Natural killer cell treated with Interleukin-12 subunit alpha and Interleukin-12 subunit beta and Interleukin-15 and Interleukin-18, amount 100 ng/mL, for 72 hours (primary cell): ENCODE measurements at regions not wholly inside any gene's neighbourhood (a gene's known extent, or its start where the extent isn't known, plus 50 kb on each side); places are given as distances from the start of the nearest gene placed in this dataset.

ENCODE experiments used
- ATAC-seq, 2 donors: fragments of 150-1000 bp; cut with Tn5 transposase in 1 of 2; sonication (Bioruptor Pico), chemical (Tn5 transposase) in 1 of 2; 2 replicates each; pipeline ENCODE4 v1.10.0; 2021
- DNase-seq: peaks from one replicate; pipeline ENCODE4 v3.0.0; 2022; ENCODE audit warnings: low spot score
- H3K27ac Mint-ChIP-seq, 2 donors: 1 replicate in 1 of 2; 2 replicates in 1 of 2; pipeline ENCODE4 v1.8.0; 2022; ENCODE audit warnings: mixed read lengths in 2 of 2, mild to moderate bottlenecking in 1 of 2, moderate library complexity in 1 of 2
- H3K27me3 Mint-ChIP-seq, 2 donors: 1 replicate in 1 of 2; 2 replicates in 1 of 2; pipeline ENCODE4 v1.8.0; 2022; ENCODE audit warnings: mixed read lengths in 2 of 2
- H3K36me3 Mint-ChIP-seq: one replicate; pipeline ENCODE4 v1.8.0; 2022; ENCODE audit warnings: mixed read lengths
- H3K4me1 Mint-ChIP-seq, 2 donors: 1 replicate in 1 of 2; 2 replicates in 1 of 2; pipeline ENCODE4 v1.8.0; 2022; ENCODE audit warnings: low read depth in 2 of 2, mixed read lengths in 2 of 2, mild to moderate bottlenecking in 1 of 2
- H3K4me3 Mint-ChIP-seq: one replicate; pipeline ENCODE4 v1.8.0; 2022; ENCODE audit warnings: mixed read lengths
- H3K9me3 Mint-ChIP-seq: 2 replicates; pipeline ENCODE4 v1.8.0; 2022; ENCODE audit warnings: mixed read lengths

DNA sequence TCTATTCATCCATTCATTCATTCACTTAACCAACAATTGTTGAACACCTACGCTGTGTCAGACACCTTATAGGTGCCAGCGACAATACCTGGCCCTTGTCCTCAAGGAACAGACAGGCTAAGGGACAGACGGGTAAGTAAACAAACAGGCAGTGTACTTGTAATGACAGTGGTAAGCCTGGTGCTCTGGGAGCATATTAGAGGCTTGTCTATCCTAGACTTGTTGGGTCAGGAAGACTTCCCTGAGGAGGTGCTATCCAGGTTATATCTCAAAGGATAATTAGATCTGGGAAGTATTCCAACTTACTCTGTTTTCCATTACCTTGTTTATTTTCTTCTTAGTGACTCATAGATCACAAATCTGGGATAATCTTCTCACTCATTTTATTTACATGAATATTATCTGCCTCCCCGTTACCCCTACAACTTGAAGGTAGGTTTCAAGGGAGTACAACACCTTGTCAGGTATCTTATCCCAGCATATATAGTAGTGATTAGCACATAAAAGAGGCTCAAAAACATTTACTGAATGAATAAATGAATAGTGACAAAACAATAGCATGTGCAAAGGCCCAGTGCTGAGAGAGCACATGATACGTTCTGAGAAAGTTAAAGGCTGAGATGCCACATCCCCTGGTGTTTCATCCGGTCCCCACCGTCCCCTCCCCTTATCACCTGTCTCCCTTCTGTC lies 75.3 kb upstream of the NCAM1 start:
- H3K27ac Mint-ChIP-seq = no peak overlapping the region
- no peaks in the 10 kb centered on the region for H3K9me3 Mint-ChIP-seq
- ATAC-seq (no peak), DNase-seq (no peak)
- peaks cover 4% of the 10 kb centered on the region for H3K36me3 Mint-ChIP-seq
- H3K4me3 Mint-ChIP-seq = no peak overlapping the region
- H3K4me1 Mint-ChIP-seq = peaks cover 11 to 22% of the 10 kb centered on the region in 2 donors
- no peaks in the 10 kb centered on the region for H3K27me3 Mint-ChIP-seq

DNA sequence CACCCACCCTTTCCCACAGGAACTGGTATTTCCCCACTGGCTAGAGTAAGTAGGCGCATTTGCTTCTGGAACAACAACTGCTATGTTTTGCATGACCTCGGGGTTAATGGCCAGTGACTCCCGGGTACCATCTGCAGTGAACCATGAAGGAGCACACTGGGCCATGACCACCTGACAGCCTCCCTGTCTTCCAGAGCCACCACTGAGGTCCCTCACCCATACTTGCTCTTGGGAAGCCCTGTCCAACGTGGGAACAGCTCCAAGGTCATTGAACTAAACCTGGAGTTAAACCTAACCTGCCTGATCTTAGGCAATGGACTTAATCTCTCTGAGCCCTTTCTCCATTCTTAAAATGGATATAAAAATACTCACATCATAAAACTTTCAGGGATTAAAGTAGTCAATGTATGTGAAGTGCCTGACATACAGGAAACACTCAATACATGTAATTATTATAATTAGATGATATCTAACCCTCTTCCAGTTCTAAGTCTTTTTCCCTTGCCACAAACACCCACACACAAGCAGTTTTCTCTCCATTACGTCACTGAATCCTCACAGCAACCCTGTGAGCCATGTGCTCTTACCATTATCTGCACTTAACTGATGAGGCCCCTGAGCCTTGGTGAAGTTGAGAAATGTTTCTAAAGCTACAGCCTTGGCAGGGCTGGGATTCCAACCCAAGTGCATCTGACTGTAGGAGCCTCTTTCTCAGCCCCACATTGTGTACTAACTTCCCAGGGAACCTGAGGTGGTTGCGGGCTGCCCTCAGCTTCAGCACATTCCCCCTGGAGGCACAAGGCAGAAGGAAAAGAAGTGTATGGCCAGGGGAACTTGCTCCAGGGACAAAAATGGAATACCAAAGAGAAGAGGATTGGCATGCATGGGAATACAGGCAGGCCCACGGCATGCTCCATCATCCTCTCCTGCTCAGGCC lies 74.5 kb upstream of the NCAM1 start:
- DNase-seq = peak; percentile 66
- peaks cover 11 to 16% of the 10 kb centered on the region in 2 donors for H3K4me1 Mint-ChIP-seq
- no peaks in the 10 kb centered on the region for H3K9me3 Mint-ChIP-seq
- H3K4me3 Mint-ChIP-seq = peak overlapping the region; percentile 45
- H3K27ac Mint-ChIP-seq = no peak overlapping the region
- peak in 1 of 2 donors; percentile 45 for ATAC-seq
- peaks cover 4% of the 10 kb centered on the region for H3K36me3 Mint-ChIP-seq
- no peaks in the 10 kb centered on the region for H3K27me3 Mint-ChIP-seq

DNA sequence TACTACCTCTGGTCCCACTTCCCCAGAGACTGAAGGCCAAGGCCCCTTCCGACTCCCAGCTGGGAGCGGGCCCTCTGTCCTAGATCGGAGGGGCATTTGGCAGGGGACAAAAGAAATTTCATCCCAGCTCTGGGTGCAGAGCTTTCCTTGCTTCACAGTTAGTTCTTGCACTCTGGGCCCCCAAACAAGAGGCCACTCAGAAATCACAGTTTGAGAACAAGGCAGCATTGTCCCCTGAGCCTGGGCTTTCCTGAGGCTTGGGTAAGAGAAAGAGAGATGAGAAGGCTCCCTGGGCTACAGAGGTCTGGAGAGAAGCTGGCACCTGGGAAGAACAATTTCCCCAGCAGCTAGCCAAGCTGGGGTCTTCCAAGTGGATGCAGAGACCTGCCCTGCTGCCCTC lies 71.8 kb upstream of the NCAM1 start:
- no peak overlapping the region for H3K27ac Mint-ChIP-seq
- H3K36me3 Mint-ChIP-seq = peaks cover 4% of the 10 kb centered on the region
- H3K4me1 Mint-ChIP-seq = peaks cover 11 to 14% of the 10 kb centered on the region in 2 donors
- H3K27me3 Mint-ChIP-seq = peaks cover 6 to 7% of the 10 kb centered on the region in 2 donors
- no peaks in the 10 kb centered on the region for H3K9me3 Mint-ChIP-seq
- H3K4me3 Mint-ChIP-seq = no peak overlapping the region
- no peak for ATAC-seq
- DNase-seq = no peak

DNA sequence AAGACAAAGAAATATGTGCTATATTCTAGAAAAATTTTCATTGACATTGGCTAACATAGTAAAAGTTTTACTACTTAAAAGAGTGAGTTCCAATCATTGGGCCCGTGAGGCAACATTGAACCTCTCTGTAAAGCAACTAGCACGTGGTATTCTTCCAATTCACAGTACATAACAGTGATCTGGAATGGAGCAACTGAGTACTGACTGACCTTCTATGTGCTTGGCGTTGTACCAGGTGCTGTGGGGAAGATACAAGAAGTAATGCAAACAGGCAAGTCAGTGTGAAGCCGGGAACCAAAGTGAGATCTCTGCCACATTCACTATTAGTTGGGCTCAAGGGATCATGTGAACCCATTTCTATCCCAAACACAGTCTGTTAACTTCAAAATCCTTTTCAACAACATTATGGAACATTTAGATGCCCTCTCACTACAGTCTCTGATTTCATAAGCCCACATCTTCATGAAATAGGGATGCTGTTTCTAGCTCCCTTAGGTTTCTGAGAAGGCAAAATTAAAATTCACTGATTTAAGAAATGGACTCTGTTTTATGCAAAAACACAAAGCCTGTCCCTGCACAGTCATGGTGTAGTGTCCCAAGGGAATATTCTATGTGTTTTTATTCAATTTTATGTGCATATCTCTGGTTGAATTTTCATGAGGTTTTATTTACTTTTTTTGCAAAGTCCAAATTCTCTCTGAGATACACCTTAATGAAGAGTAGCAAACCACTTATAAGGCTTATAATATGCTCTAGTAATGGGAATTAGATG lies 61.8 kb upstream of the NCAM1 start:
- H3K27ac Mint-ChIP-seq = no peak overlapping the region
- peaks cover 4% of the 10 kb centered on the region for H3K9me3 Mint-ChIP-seq
- ATAC-seq = no peak
- no peak overlapping the region for H3K4me3 Mint-ChIP-seq
- H3K27me3 Mint-ChIP-seq = peaks cover 0 to 7% of the 10 kb centered on the region in 2 donors
- no peaks in the 10 kb centered on the region for H3K36me3 Mint-ChIP-seq
- DNase-seq = no peak
- H3K4me1 Mint-ChIP-seq = peaks cover 4 to 8% of the 10 kb centered on the region in 2 donors

DNA sequence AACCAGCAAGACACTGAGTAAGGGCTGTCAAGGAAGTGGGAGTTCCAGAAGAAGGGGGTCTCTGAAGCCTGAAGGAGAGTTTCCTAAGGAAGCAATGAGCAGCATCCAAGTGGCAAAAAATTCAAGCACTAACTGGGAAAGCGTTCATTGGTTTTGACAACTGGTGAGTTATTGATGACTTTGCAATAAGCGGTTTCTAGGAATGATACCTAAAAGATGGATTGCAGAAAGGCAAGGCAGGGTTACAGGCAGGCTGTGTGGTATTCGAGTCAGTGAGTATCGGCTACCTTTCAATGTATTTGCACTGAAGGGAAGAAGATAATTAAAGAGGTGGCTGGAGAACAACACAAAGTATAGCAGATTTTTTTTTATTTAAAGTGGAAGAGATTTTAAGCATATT lies 59.3 kb upstream of the NCAM1 start:
- no peak overlapping the region for H3K4me3 Mint-ChIP-seq
- H3K9me3 Mint-ChIP-seq = peaks cover 4% of the 10 kb centered on the region
- H3K27me3 Mint-ChIP-seq = peaks cover 0 to 6% of the 10 kb centered on the region in 2 donors
- DNase-seq (no peak), ATAC-seq (no peak)
- no peak overlapping the region for H3K27ac Mint-ChIP-seq
- no peaks in the 10 kb centered on the region for H3K36me3 Mint-ChIP-seq
- H3K4me1 Mint-ChIP-seq = peaks cover 2 to 8% of the 10 kb centered on the region in 2 donors

DNA sequence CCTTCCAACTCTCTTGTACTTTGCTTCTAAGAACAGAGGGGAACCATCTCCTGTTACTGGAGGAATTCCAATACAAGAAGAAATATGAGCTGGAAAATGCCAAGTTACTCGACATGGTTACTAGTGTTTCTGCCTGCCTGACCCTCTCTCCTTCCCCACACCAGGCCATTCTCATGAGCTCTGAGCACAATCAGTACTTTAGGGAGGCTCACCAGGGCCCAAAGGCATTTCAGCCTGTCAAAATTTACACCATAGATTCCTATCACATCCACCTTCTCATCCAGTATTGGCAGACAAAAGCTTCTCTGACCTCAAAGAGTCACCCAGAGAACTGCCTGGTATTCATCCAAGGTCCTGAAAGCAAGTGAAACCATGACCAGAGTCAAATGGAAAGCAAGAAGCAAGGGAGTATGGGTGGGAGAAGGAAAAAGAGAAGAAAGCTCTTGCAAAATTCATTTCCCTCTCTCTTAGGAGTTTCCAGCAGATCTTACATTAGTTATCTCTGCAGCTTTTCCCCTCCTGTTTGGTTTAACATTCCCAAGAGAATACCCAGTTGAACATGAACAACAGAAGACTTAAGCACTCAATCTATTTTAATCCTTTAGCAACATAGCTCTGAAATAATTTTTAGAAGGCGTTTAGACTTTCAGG lies 58.7 kb upstream of the NCAM1 start:
- DNase-seq = no peak
- H3K27me3 Mint-ChIP-seq = peaks cover 0 to 6% of the 10 kb centered on the region in 2 donors
- H3K36me3 Mint-ChIP-seq = no peaks in the 10 kb centered on the region
- peaks cover 2 to 8% of the 10 kb centered on the region in 2 donors for H3K4me1 Mint-ChIP-seq
- no peak for ATAC-seq
- H3K27ac Mint-ChIP-seq = no peak overlapping the region
- H3K9me3 Mint-ChIP-seq = peaks cover 4% of the 10 kb centered on the region
- no peak overlapping the region for H3K4me3 Mint-ChIP-seq

DNA sequence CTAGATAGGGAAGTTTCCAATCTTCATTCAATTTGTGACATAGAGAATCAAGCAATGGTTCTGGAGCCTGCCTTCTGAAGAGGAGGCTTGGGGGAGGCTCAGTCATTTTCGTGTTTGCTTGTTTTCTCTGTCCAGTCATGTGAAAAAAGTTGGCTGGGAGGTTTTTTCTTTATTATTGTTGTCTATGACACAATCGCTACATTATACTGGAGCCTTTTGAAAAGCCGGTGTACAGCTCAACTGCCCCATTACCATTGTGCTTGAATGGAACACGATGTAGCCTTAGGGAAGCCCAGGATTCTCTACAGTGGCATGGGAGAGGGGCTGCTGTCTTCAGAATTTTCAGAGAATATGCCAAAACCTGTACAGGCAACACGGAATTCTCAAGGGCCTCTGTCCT lies 57.9 kb upstream of the NCAM1 start:
- no peak overlapping the region for H3K4me3 Mint-ChIP-seq
- H3K27me3 Mint-ChIP-seq = peaks cover 0 to 9% of the 10 kb centered on the region in 2 donors
- H3K4me1 Mint-ChIP-seq = peaks cover 2 to 8% of the 10 kb centered on the region in 2 donors
- peaks cover 4% of the 10 kb centered on the region for H3K9me3 Mint-ChIP-seq
- H3K27ac Mint-ChIP-seq = no peak overlapping the region
- no peaks in the 10 kb centered on the region for H3K36me3 Mint-ChIP-seq
- ATAC-seq (no peak), DNase-seq (no peak)

DNA sequence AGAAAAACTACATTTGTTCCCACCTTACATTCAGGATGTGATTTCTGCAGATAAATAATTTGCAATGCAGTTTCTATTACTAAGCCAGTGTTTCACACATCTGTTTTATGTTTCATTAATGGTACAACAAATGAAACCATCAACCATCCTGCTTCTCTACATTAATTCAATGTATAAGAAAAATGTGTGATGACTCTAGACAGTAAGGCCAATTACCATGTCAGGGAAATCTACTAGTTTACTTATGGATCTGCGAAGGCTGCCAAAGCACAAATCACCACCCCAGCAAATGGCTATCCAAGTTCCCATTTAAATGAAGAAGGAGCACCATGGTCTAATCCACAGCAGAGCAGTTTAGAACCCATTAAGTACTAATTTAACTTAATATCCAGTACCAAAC lies 50.1 kb upstream of the NCAM1 start:
- peaks cover 4% of the 10 kb centered on the region for H3K9me3 Mint-ChIP-seq
- ATAC-seq = no peak
- H3K4me3 Mint-ChIP-seq = no peak overlapping the region
- H3K4me1 Mint-ChIP-seq = peaks cover 0 to 8% of the 10 kb centered on the region in 2 donors
- H3K27ac Mint-ChIP-seq = no peak overlapping the region
- peaks cover 5% of the 10 kb centered on the region for H3K36me3 Mint-ChIP-seq
- DNase-seq = no peak
- H3K27me3 Mint-ChIP-seq = peaks cover 8 to 13% of the 10 kb centered on the region in 2 donors
